HG03280 (cell line): ENCODE measurements at regions not wholly inside any gene's neighbourhood (a gene's known extent, or its start where the extent isn't known, plus 50 kb on each side); places are given as distances from the start of the nearest gene placed in this dataset.

ENCODE experiments used
- ATAC-seq: cut with Tn5 transposase; IDR thresholded peaks from one replicate; pipeline ENCODE4 v1.9.1; 2021; ENCODE audit warnings: mild to moderate bottlenecking, moderate library complexity; ENCODE audit not compliant: unreplicated experiment

- no peak for ATAC-seq
Observed at GRCh38 chr1:218804014-218804785, 369.5 kb upstream of the LYPLAL1 start.

- ATAC-seq, result no peak
Observed at GRCh38 chr1:218809061-218809460, 364.6 kb upstream of the LYPLAL1 start.

- no peak for ATAC-seq
Observed at GRCh38 chr1:218809625-218810024, 364.1 kb upstream of the LYPLAL1 start.

GRCh38 chr1:218810306-218810705 is 363.4 kb upstream of the LYPLAL1 start:
- no peak for ATAC-seq

GRCh38 chr1:218811497-218811896 is 362.2 kb upstream of the LYPLAL1 start:
- ATAC-seq, result no peak

- no peak for ATAC-seq
Observed at GRCh38 chr1:218812360-218812759, 361.3 kb upstream of the LYPLAL1 start.

- no peak for ATAC-seq
Observed at GRCh38 chr1:218813237-218813636, 360.4 kb upstream of the LYPLAL1 start.

GRCh38 chr1:218815076-218815475 is 358.6 kb upstream of the LYPLAL1 start:
- no peak for ATAC-seq

- ATAC-seq, result no peak
Observed at GRCh38 chr1:218817071-218817470, 356.6 kb upstream of the LYPLAL1 start.

- ATAC-seq, result no peak
Observed at GRCh38 chr1:218817691-218818465, 355.8 kb upstream of the LYPLAL1 start.

- ATAC-seq, result no peak
Observed at GRCh38 chr1:218823291-218823900, 350.3 kb upstream of the LYPLAL1 start.

- ATAC-seq, result no peak
Observed at GRCh38 chr1:218827486-218827885, 346.2 kb upstream of the LYPLAL1 start.

- no peak for ATAC-seq
Observed at GRCh38 chr1:218828125-218828650, 345.5 kb upstream of the LYPLAL1 start.

GRCh38 chr1:218829097-218829496 is 344.6 kb upstream of the LYPLAL1 start:
- ATAC-seq, result no peak

- ATAC-seq, result no peak
Observed at GRCh38 chr1:218835609-218836008, 338.1 kb upstream of the LYPLAL1 start.

GRCh38 chr1:218836264-218836663 is 337.4 kb upstream of the LYPLAL1 start:
- no peak for ATAC-seq

- ATAC-seq, result no peak
Observed at GRCh38 chr1:218837051-218837450, 336.6 kb upstream of the LYPLAL1 start.

GRCh38 chr1:218845589-218845988 is 328.1 kb upstream of the LYPLAL1 start:
- no peak for ATAC-seq

GRCh38 chr1:218846181-218846580 is 327.5 kb upstream of the LYPLAL1 start:
- ATAC-seq, result no peak

GRCh38 chr1:218847089-218847768 is 326.4 kb upstream of the LYPLAL1 start:
- no peak for ATAC-seq

- no peak for ATAC-seq
Observed at GRCh38 chr1:218848009-218848408, 325.7 kb upstream of the LYPLAL1 start.
